ENCODE measurements at regions not wholly inside any gene's neighbourhood (a gene's known extent, or its start where the extent isn't known, plus 50 kb on each side); places are given as distances from the start of the nearest gene placed in this dataset.

GRCh38 chr13:50249144-50249521, 233.9 kb downstream of the KCNRG start:
- TF ChIP-seq RAD21 (IDR thresholded peaks at IDR 0.05; ENCODE audit: low read length) (no peak), CTCF (conservative IDR thresholded peaks at IDR 0.05; ENCODE audit: low read depth, low read length) (no peak), CEBPB (IDR thresholded peaks at IDR 0.05; ENCODE audit: low read depth, low read length) (no peak), ELK1 (IDR thresholded peaks at IDR 0.05; ENCODE audit: borderline replicate concordance, low read depth, low read length) (no peak), POLR2A (IDR thresholded peaks at IDR 0.05; ENCODE audit: low read depth, low read length) (no peak), MAFK (IDR thresholded peaks at IDR 0.05; ENCODE audit: low read depth, low read length) (no peak), CHD1 (IDR thresholded peaks at IDR 0.05; ENCODE audit: low read depth, low read length) (no peak), RCOR1 (IDR thresholded peaks at IDR 0.05; ENCODE audit: insufficient replicate concordance, low read length) (no peak), SMC3 (IDR thresholded peaks at IDR 0.05; ENCODE audit: low read depth, low read length) (no peak), MXI1 (IDR thresholded peaks at IDR 0.05; ENCODE audit: borderline replicate concordance, low read depth, low read length) (no peak), RFX5 (IDR thresholded peaks at IDR 0.05; ENCODE audit: low read depth, low read length) (no peak), FOS (IDR thresholded peaks at IDR 0.05; ENCODE audit: low read depth, low read length) (no peak), USF2 (IDR thresholded peaks at IDR 0.05; ENCODE audit: low read depth, low read length) (no peak), MAZ (IDR thresholded peaks at IDR 0.05; ENCODE audit: borderline replicate concordance, low read depth, low read length) (no peak)
